NB4 (cell line): ENCODE measurements at regions not wholly inside any gene's neighbourhood (a gene's known extent, or its start where the extent isn't known, plus 50 kb on each side); places are given as distances from the start of the nearest gene placed in this dataset.

Experiments used
- DNase-seq: peaks from one replicate; pipeline ENCODE4 v3.0.0; 2010; ENCODE audit warnings: low read depth
- H3K4me3 ChIP-seq: one replicate; pipeline ENCODE4 v1.5.1; 2011; ENCODE audit warnings: mild to moderate bottlenecking, low read depth, low read length, moderate library complexity
- CTCF ChIP-seq: IDR thresholded peaks from one replicate; pipeline ENCODE4 v1.5.1; 2012; ENCODE audit warnings: low read depth, low read length
- MAX ChIP-seq: IDR thresholded peaks from 2 replicates; pipeline ENCODE4 v1.6.1; 2011; ENCODE audit warnings: low read depth, low read length
- MYC ChIP-seq: IDR thresholded peaks from 2 replicates; pipeline ENCODE4 v1.6.1; 2011; ENCODE audit warnings: low read depth, low read length
- POLR2A ChIP-seq: IDR thresholded peaks from 2 replicates; pipeline ENCODE4 v1.6.1; 2011; ENCODE audit warnings: mild to moderate bottlenecking; ENCODE audit not compliant: insufficient read length; ENCODE audit errors: extremely low read depth

- H3K4me3 ChIP-seq, result no peak overlapping the region
- TF ChIP-seq MAX (no peak), POLR2A (no peak), CTCF (no peak), MYC (no peak)
- no peak for DNase-seq
Observed at GRCh38 chr2:145016711-145017110, 496.8 kb upstream of the ZEB2 start.

GRCh38 chr2:145015561-145015960 is 495.6 kb upstream of the ZEB2 start:
- no peak for DNase-seq
- no peak overlapping the region for H3K4me3 ChIP-seq
- TF ChIP-seq MYC, result no peak
- no peak for TF ChIP-seq POLR2A
- TF ChIP-seq MAX, result no peak
- no peak for TF ChIP-seq CTCF

GRCh38 chr2:145012806-145013205 is 492.9 kb upstream of the ZEB2 start:
- no peak overlapping the region for H3K4me3 ChIP-seq
- TF ChIP-seq CTCF, result no peak
- no peak for TF ChIP-seq MYC
- no peak for TF ChIP-seq MAX
- TF ChIP-seq POLR2A, result no peak
- DNase-seq, result peak; percentile 9

GRCh38 chr2:145012214-145012670 is 492.3 kb upstream of the ZEB2 start:
- DNase-seq, result no peak
- H3K4me3 ChIP-seq, result no peak overlapping the region

GRCh38 chr2:145010635-145011034 is 490.7 kb upstream of the ZEB2 start:
- DNase-seq, result no peak
- H3K4me3 ChIP-seq, result no peak overlapping the region
- TF ChIP-seq MYC (no peak), POLR2A (no peak), MAX (no peak), CTCF (no peak)

More at GRCh38 chr2:145012214-145012670, 492.3 kb upstream of the ZEB2 start:
- TF ChIP-seq MAX (no peak), MYC (no peak), CTCF (no peak), POLR2A (no peak)

- DNase-seq, result no peak
- TF ChIP-seq MYC (no peak), POLR2A (no peak), CTCF (no peak)
- H3K4me3 ChIP-seq, result no peak overlapping the region
Observed at GRCh38 chr2:145007960-145008263, 488.0 kb upstream of the ZEB2 start.
